ENCODE measurements at regions not wholly inside any gene's neighbourhood (a gene's known extent, or its start where the extent isn't known, plus 50 kb on each side); places are given as distances from the start of the nearest gene placed in this dataset.
"Not testable (repeated sequence)": the region's sequence is repeated elsewhere in the genome, so short reads cannot be mapped to it uniquely, and the experiment has no call there.

DNA sequence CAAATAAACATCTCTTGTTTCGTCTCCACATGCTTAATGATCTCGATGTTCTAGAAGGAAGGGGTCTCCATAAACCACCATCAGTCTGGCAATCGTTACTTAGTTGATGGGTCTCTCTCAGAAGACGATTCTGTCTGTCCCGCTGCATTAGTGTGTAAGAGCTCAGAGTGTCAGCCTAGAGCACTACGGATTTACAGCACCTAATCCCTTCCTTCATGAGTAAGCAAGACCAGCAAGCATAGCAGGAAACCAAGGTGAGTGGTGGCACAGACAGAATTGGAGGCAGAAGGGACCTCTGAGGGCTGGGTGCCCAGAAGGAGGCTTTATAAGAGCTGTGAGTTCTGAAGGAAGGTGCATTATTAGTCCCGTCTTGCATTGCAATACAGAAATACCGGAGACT is 440.1 kb downstream of the RBFOX1 start:
- H3K36me3 ChIP-seq (replicated peaks): no peaks in the 10 kb centered on the region
- H3K27me3 ChIP-seq (replicated peaks): no peaks in the 10 kb centered on the region
- TF ChIP-seq, protein P1, sequence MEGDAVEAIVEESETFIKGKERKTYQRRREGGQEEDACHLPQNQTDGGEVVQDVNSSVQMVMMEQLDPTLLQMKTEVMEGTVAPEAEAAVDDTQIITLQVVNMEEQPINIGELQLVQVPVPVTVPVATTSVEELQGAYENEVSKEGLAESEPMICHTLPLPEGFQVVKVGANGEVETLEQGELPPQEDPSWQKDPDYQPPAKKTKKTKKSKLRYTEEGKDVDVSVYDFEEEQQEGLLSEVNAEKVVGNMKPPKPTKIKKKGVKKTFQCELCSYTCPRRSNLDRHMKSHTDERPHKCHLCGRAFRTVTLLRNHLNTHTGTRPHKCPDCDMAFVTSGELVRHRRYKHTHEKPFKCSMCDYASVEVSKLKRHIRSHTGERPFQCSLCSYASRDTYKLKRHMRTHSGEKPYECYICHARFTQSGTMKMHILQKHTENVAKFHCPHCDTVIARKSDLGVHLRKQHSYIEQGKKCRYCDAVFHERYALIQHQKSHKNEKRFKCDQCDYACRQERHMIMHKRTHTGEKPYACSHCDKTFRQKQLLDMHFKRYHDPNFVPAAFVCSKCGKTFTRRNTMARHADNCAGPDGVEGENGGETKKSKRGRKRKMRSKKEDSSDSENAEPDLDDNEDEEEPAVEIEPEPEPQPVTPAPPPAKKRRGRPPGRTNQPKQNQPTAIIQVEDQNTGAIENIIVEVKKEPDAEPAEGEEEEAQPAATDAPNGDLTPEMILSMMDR (IDR thresholded peaks at IDR 0.05; ENCODE audit: low read depth, low read length, missing control alignments): no peak
- no peak overlapping the region for H3K27ac ChIP-seq
- in situ Hi-C loops (cut with HindIII; ENCODE audit: low pct_ligation_motif_present, low sequenced_read_pairs): no loop called here
- no peak for DNase-seq
- H3K4me3 ChIP-seq (ENCODE audit: low read depth, low read length): no peak overlapping the region

DNA sequence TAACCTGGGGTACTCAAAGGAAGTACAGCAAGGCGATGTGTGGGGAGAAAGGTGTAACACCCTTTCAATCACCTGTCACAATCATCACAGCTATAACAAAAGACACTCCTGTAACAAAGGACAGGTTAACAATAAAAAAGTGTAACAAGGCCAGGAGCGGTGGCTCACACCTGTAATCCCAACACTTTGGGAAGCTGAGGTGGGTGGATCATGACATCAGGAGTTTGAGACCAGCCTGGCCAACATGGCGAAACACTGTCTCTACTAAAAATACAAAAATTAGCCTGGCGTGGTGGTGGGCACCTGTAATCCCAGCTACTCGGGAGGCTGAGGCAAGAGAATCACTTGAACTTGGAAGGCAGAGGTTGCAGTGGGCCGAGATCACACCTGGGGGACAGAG is 436.4 kb downstream of the RBFOX1 start:
- DNase-seq; H3K4me3 ChIP-seq (ENCODE audit: low read depth, low read length); in situ Hi-C loops (cut with HindIII; ENCODE audit: low pct_ligation_motif_present, low sequenced_read_pairs); H3K36me3 ChIP-seq (replicated peaks); H3K27me3 ChIP-seq (replicated peaks); H3K27ac ChIP-seq: not testable (repeated sequence)

DNA sequence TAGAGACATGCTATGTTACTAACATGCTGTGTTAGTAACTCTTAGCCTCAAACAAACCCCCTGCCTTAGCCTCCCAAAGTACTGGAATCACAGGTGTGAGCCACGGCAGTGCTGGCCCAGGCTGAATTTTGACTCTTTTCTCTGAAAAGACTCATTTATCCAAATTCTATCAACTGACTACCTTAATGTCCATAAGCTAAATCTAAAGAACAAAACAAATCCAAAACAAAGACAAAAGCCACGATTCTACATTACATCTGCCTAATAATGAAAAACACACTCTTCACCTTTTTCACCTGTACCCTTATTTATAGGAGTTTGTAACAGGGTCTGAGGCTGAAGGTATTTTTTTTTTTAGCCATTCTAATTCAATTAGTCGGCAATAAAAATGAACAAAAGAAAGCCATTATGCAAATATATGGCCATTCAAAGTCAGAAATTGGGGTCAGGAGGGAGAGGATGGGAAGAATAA is 432.5 kb downstream of the RBFOX1 start:
- TF ChIP-seq, protein P1 (IDR thresholded peaks at IDR 0.05; ENCODE audit: low read depth, low read length, missing control alignments): no peak
- H3K27ac ChIP-seq: no peak overlapping the region
- no peak overlapping the region for H3K4me3 ChIP-seq (ENCODE audit: low read depth, low read length)
- in situ Hi-C loops (cut with HindIII; ENCODE audit: low pct_ligation_motif_present, low sequenced_read_pairs): no loop called here
- no peaks in the 10 kb centered on the region for H3K27me3 ChIP-seq (replicated peaks)
- no peak for DNase-seq
- H3K36me3 ChIP-seq (replicated peaks): no peaks in the 10 kb centered on the region

DNA sequence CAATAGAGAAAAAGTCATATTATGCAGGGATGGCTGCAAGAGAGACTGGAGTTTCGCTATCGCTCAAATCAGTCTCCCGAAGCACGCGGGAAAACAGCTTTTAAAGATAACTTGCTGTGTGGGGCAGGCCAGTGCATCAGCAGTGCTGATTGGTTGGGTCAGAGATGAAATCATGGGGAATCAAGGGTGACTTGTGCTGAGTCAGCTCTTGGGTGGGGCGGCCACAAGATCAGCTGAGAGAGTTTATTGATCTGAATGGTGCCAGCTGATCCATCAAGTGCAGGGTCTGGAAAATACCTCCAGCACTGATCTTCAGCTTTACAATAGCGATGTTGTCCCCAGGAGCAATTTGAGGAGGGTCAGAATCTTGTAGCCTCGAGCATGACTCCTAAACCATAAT is 430.5 kb downstream of the RBFOX1 start:
- no peak overlapping the region for H3K4me3 ChIP-seq (ENCODE audit: low read depth, low read length)
- in situ Hi-C loops (cut with HindIII; ENCODE audit: low pct_ligation_motif_present, low sequenced_read_pairs): no loop called here
- TF ChIP-seq, protein P1 (IDR thresholded peaks at IDR 0.05; ENCODE audit: low read depth, low read length, missing control alignments): no peak
- no peaks in the 10 kb centered on the region for H3K36me3 ChIP-seq (replicated peaks)
- H3K27me3 ChIP-seq (replicated peaks): no peaks in the 10 kb centered on the region
- no peak for DNase-seq
- H3K27ac ChIP-seq: no peak overlapping the region

Data from brain microvascular endothelial cell (primary cell).